Left lung (tissue), 4 donors: ENCODE measurements at regions not wholly inside any gene's neighbourhood (a gene's known extent, or its start where the extent isn't known, plus 50 kb on each side); places are given as distances from the start of the nearest gene placed in this dataset.

ENCODE experiments used
- ATAC-seq: fragments of 200-7000 bp; cut with Tn5 transposase; one replicate; pipeline ENCODE4 v1.9.1; 2020; ENCODE audit warnings: moderate library complexity
- DNase-seq, 4 donors: peaks; one replicate each; pipeline ENCODE4 v3.0.0-alpha.2; 2013 to 2020
- H3K27ac ChIP-seq, 2 donors: fragments of 200-600 bp; sonication (generic) in 1 of 2; one replicate each; pipeline versions ENCODE4 v1.5.0 to v1.8.0; 2020 to 2021
- H3K27me3 ChIP-seq, 2 donors: fragments of 200-600 bp; sonication (generic) in 1 of 2; one replicate each; pipeline versions ENCODE4 v1.5.0 to v1.8.0; 2020 to 2021
- H3K36me3 ChIP-seq, 2 donors: fragments of 200-600 bp; sonication (generic) in 1 of 2; one replicate each; pipeline versions ENCODE4 v1.5.0 to v1.8.0; 2020 to 2021
- H3K4me1 ChIP-seq, 2 donors: fragments of 200-600 bp; one replicate each; pipeline ENCODE4 v1.8.0; 2021
- H3K4me3 ChIP-seq, 2 donors: fragments of 200-600 bp; sonication (generic) in 1 of 2; one replicate each; pipeline versions ENCODE4 v1.5.0 to v1.8.0; 2020 to 2021; ENCODE audit warnings: mild to moderate bottlenecking in 1 of 2
- H3K9me3 ChIP-seq, 2 donors: fragments of 200-600 bp; sonication (generic) in 1 of 2; one replicate each; pipeline versions ENCODE4 v1.5.0 to v1.8.0; 2020 to 2021
- CTCF ChIP-seq, 2 donors: fragments of 200-600 bp; sonication (generic) in 1 of 2; IDR thresholded peaks; one replicate each; pipeline versions ENCODE4 v1.5.0 to v1.8.0; 2021; ENCODE audit warnings: antibody characterized with exemption in 2 of 2
- intact Hi-C, 2 donors: fragments of 100-400 bp; cut with DNase I; formaldehyde crosslinking; loops; one replicate each; pipeline versions ENCODE4 v1.11.2 to v1.14.2; 2022
- donor health status: DM: no; HTN: yes; CAD: no.
- donor health status: DM: no; HTN: no; CAD: no.

- no peaks in the 10 kb centered on the region for H3K36me3 ChIP-seq
- TF ChIP-seq CTCF (IDR thresholded peaks at IDR 0.05): no peak
- peaks cover 0 to 30% of the 10 kb centered on the region in 2 donors for H3K4me1 ChIP-seq
- intact Hi-C loops: loop anchor here in 1 of 2 donors (10.0 kb wide), 1 partner anchor 165 kb away; the partner anchor contains the start of gene RUNX3
- no peak for DNase-seq
- H3K27me3 ChIP-seq: peaks cover 0 to 13% of the 10 kb centered on the region in 2 donors
- H3K4me3 ChIP-seq: no peak overlapping the region
- ATAC-seq: no peak
- H3K27ac ChIP-seq: no peak overlapping the region
- no peaks in the 10 kb centered on the region for H3K9me3 ChIP-seq
These were observed 132.0 kb downstream of the SYF2 start for GRCh38 chr1:25100151-25100833.

- DNase-seq: no peak
- Histone ChIP-seq H3K4me3 (no peak overlapping the region), H3K27ac (no peak overlapping the region), H3K4me1 (peaks cover 0 to 27% of the 10 kb centered on the region in 2 donors), H3K36me3 (no peaks in the 10 kb centered on the region), H3K27me3 (peaks cover 0 to 13% of the 10 kb centered on the region in 2 donors), H3K9me3 (no peaks in the 10 kb centered on the region)
- TF ChIP-seq CTCF (IDR thresholded peaks at IDR 0.05): no peak
- intact Hi-C loops: loop anchor here in 1 of 2 donors (5.0 kb wide), 1 partner anchor 252 kb away; no protein-coding TSS in a partner anchor
- ATAC-seq: no peak
These were observed 132.9 kb downstream of the SYF2 start for GRCh38 chr1:25099343-25099951.

GRCh38 chr1:25098717-25099116 lies 133.6 kb downstream of the SYF2 start:
- no peaks in the 10 kb centered on the region for H3K9me3 ChIP-seq
- TF ChIP-seq CTCF (IDR thresholded peaks at IDR 0.05): no peak
- no peak overlapping the region for H3K27ac ChIP-seq
- H3K27me3 ChIP-seq: peaks cover 0 to 13% of the 10 kb centered on the region in 2 donors
- intact Hi-C loops: loop anchor here in 1 of 2 donors (5.0 kb wide), 1 partner anchor 251 kb away; no protein-coding TSS in a partner anchor
- H3K4me3 ChIP-seq: no peak overlapping the region
- no peaks in the 10 kb centered on the region for H3K36me3 ChIP-seq
- ATAC-seq: no peak
- H3K4me1 ChIP-seq: peaks cover 0 to 21% of the 10 kb centered on the region in 2 donors
- DNase-seq: no peak

GRCh38 chr1:25096307-25097150 lies 135.8 kb downstream of the SYF2 start:
- Histone ChIP-seq H3K4me3 (no peak overlapping the region), H3K36me3 (no peaks in the 10 kb centered on the region), H3K27me3 (peaks cover 0 to 21% of the 10 kb centered on the region in 2 donors), H3K27ac (no peak overlapping the region), H3K9me3 (no peaks in the 10 kb centered on the region), H3K4me1 (peaks cover 0 to 16% of the 10 kb centered on the region in 2 donors)
- DNase-seq (no peak), ATAC-seq (no peak)
- TF ChIP-seq CTCF (IDR thresholded peaks at IDR 0.05): no peak
- intact Hi-C loops: loop anchor here in 1 of 2 donors (5.0 kb wide), 1 partner anchor 249 kb away; no protein-coding TSS in a partner anchor
